Smooth muscle cell (in vitro differentiated cells): ENCODE measurements at regions not wholly inside any gene's neighbourhood (a gene's known extent, or its start where the extent isn't known, plus 50 kb on each side); places are given as distances from the start of the nearest gene placed in this dataset.

Experiments used
- DNase-seq: peaks from one replicate; lab custom pipeline; 2025; ENCODE audit not compliant: unreplicated experiment; lab: John Stamatoyannopoulos, UW
- H2AFZ ChIP-seq: fragments of 200-600 bp; sonication (generic); 2 replicates; pipeline ENCODE4 v1.6.0; 2016; ENCODE audit warnings: antibody characterized with exemption, low read depth, mild to moderate bottlenecking
- H3F3A ChIP-seq: fragments of 200-600 bp; sonication (generic); 2 replicates; pipeline ENCODE4 v1.6.0; 2017; ENCODE audit warnings: antibody characterized with exemption, low read depth
- H3K27ac ChIP-seq: fragments of 200-600 bp; sonication (generic); 2 replicates; pipeline ENCODE4 v1.5.1; 2016; ENCODE audit warnings: low read depth, mild to moderate bottlenecking
- H3K27me3 ChIP-seq: fragments of 200-600 bp; sonication (generic); 2 replicates; pipeline ENCODE4 v1.6.1; 2016; ENCODE audit warnings: low read depth, mild to moderate bottlenecking
- H3K36me3 ChIP-seq: fragments of 200-600 bp; sonication (generic); 2 replicates; pipeline ENCODE4 v1.5.1; 2016; ENCODE audit warnings: low read depth
- H3K4me1 ChIP-seq: fragments of 200-600 bp; sonication (generic); 2 replicates; pipeline ENCODE4 v1.5.1; 2016; ENCODE audit warnings: low read depth
- H3K4me2 ChIP-seq: fragments of 200-600 bp; sonication (generic); 2 replicates; pipeline ENCODE4 v1.6.0; 2016; ENCODE audit warnings: mild to moderate bottlenecking
- H3K4me3 ChIP-seq: fragments of 200-600 bp; sonication (generic); 2 replicates; pipeline ENCODE4 v1.5.1; 2016; ENCODE audit warnings: mild to moderate bottlenecking
- H3K79me2 ChIP-seq: fragments of 200-600 bp; sonication (generic); 2 replicates; pipeline ENCODE4 v1.6.0; 2016; ENCODE audit warnings: low read depth, mild to moderate bottlenecking
- H3K9ac ChIP-seq: fragments of 200-600 bp; sonication (generic); 2 replicates; pipeline ENCODE4 v1.6.0; 2016; ENCODE audit warnings: low read depth
- H3K9me3 ChIP-seq: fragments of 200-600 bp; sonication (generic); replicated peaks from 2 replicates; pipeline ENCODE4 v1.5.1; 2016; ENCODE audit warnings: low read depth
- H4K20me1 ChIP-seq: fragments of 200-600 bp; sonication (generic); 2 replicates; pipeline ENCODE4 v1.6.0; 2016; ENCODE audit warnings: low read depth
- CTCF ChIP-seq: fragments of 200-600 bp; sonication (generic); IDR thresholded peaks from 2 replicates; pipeline ENCODE4 v1.5.1; 2017; ENCODE audit warnings: borderline replicate concordance, mild to moderate bottlenecking, antibody characterized with exemption; ENCODE audit not compliant: insufficient read depth, poor library complexity, severe bottlenecking
- WGBS: methylation state at CpG from one replicate; pipeline ENCODE4 v1.1.7; 2016; ENCODE audit warnings: low lambda C conversion rate; 5-methylcytosine and 5-hydroxymethylcytosine counted together

DNA sequence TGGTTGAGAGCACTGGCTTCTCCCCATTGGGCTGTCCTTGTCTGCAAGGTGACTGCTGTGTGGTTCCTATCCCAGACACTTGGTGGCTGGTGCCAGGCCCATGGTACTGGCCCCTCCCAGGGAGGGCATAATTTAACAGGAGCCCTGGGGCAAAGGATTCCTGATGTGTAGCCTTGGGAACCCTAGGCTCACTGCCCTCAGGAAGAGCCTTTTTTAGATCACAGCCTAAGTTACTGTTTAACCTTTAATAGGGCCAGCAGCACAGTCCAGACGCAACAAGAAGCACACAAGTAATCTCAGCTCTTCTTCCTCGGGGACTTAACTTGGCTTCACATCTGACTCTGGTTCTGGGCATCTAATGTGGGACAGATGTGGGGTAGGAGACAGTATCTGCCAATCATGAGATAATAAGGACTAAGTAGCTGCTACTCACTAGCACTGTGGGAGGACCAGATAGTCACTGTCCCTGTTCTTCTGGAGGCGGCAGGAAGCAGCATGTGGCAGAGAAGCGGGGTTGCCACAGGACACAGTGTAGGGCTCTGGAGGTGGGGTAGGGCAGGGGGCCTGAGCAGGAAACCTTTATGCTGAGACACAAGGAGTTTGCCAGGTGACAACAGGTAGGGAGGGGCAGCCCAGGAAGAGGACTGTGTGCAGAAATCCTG lies 136.3 kb downstream of the TMEM17 start:
- H3K36me3 ChIP-seq: no peaks in the 10 kb centered on the region
- peaks cover 8% of the 10 kb centered on the region for H3K4me1 ChIP-seq
- H3K79me2 ChIP-seq: no peaks in the 10 kb centered on the region
- H2AFZ ChIP-seq: no peak overlapping the region
- H3K9me3 ChIP-seq: no peaks in the 10 kb centered on the region
- H3K27me3 ChIP-seq: no peaks in the 10 kb centered on the region
- H3K27ac ChIP-seq: no peak overlapping the region
- no peaks in the 10 kb centered on the region for H4K20me1 ChIP-seq
- H3K9ac ChIP-seq: no peak overlapping the region
- no peak overlapping the region for H3K4me3 ChIP-seq
- H3F3A ChIP-seq: no peaks in the 10 kb centered on the region
- no peak for DNase-seq
- H3K4me2 ChIP-seq: no peak overlapping the region
- 38% methylated on average over 4 of the region's 4 CpGs for WGBS
- TF ChIP-seq CTCF: no peak

- DNase-seq: no peak
- 86% methylated on average over 11 of the region's 11 CpGs for WGBS
- no peak overlapping the region for H3K9ac ChIP-seq
- no peaks in the 10 kb centered on the region for H3K36me3 ChIP-seq
- H3K4me2 ChIP-seq: no peak overlapping the region
- no peak overlapping the region for H3K27ac ChIP-seq
- H3K27me3 ChIP-seq: no peaks in the 10 kb centered on the region
- no peak overlapping the region for H2AFZ ChIP-seq
- H3K4me1 ChIP-seq: peaks cover 6% of the 10 kb centered on the region
- no peaks in the 10 kb centered on the region for H3K9me3 ChIP-seq
- H4K20me1 ChIP-seq: no peaks in the 10 kb centered on the region
- no peak for TF ChIP-seq CTCF
- H3K79me2 ChIP-seq: no peaks in the 10 kb centered on the region
- H3F3A ChIP-seq: no peaks in the 10 kb centered on the region
- H3K4me3 ChIP-seq: no peak overlapping the region
Measured at GRCh38 chr2:62364791-62365528, 141.0 kb downstream of the TMEM17 start.

DNA sequence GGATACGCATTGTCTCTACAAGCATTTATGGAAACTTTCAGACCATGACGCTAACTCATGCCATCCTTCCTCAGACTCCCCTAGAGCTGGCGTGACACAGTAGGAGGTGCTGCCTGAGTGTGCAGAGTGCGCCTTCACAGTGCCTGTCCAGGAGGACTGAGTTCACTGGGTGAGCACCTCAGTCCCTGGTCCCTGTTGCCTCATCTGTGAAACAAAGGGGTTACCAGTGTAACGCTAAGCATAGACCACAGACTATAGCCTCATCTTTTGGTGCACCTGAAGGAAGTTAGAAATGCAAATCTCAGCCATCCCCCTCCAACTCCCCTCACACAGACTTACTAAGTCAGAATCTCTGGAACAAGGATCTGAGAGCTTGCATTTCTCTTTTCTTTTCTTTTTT lies 142.8 kb downstream of the TMEM17 start:
- Histone ChIP-seq H3K79me2 (no peaks in the 10 kb centered on the region), H2AFZ (no peak overlapping the region), H3K4me2 (no peak overlapping the region), H4K20me1 (no peaks in the 10 kb centered on the region), H3K27me3 (no peaks in the 10 kb centered on the region), H3K27ac (no peak overlapping the region), H3K36me3 (no peaks in the 10 kb centered on the region), H3K4me1 (peaks cover 6% of the 10 kb centered on the region), H3F3A (no peaks in the 10 kb centered on the region), H3K9me3 (no peaks in the 10 kb centered on the region), H3K4me3 (no peak overlapping the region), H3K9ac (no peak overlapping the region)
- no peak for TF ChIP-seq CTCF
- 93% methylated on average over 5 of the region's 5 CpGs for WGBS
- DNase-seq: no peak

DNA sequence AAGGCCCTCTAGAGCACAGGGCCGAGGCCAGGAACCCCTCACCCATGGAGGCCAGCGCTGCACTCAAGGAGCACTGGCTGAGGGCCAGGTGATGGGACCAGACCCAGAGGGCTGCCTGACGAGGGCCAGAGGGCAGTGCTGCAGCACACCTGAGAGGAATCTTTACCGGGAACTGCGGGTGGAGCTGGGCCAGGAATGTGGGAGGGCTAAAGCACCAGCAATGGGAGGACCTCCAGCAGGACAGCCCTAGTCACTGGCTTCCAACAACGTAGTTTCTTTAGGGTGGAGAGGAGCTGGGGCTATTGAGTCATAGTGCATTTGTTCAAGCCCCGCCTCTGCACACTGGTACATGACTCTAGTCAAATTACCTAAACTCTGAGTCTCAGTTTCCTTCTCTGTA lies 143.4 kb downstream of the TMEM17 start:
- H3F3A ChIP-seq: no peaks in the 10 kb centered on the region
- H3K9me3 ChIP-seq: no peaks in the 10 kb centered on the region
- H3K9ac ChIP-seq: no peak overlapping the region
- no peaks in the 10 kb centered on the region for H3K27me3 ChIP-seq
- TF ChIP-seq CTCF: no peak
- H3K4me1 ChIP-seq: peaks cover 6% of the 10 kb centered on the region
- no peak overlapping the region for H3K27ac ChIP-seq
- H3K79me2 ChIP-seq: no peaks in the 10 kb centered on the region
- WGBS: 80% methylated on average over 7 of the region's 7 CpGs
- DNase-seq: no peak
- H3K36me3 ChIP-seq: no peaks in the 10 kb centered on the region
- H4K20me1 ChIP-seq: no peaks in the 10 kb centered on the region
- no peak overlapping the region for H2AFZ ChIP-seq
- H3K4me3 ChIP-seq: no peak overlapping the region
- H3K4me2 ChIP-seq: no peak overlapping the region
